GM21619 (cell line): ENCODE measurements at regions not wholly inside any gene's neighbourhood (a gene's known extent, or its start where the extent isn't known, plus 50 kb on each side); places are given as distances from the start of the nearest gene placed in this dataset.

Experiments
- ATAC-seq: cut with Tn5 transposase; IDR thresholded peaks from one replicate; pipeline ENCODE4 v1.9.1; 2021; ENCODE audit not compliant: unreplicated experiment

DNA sequence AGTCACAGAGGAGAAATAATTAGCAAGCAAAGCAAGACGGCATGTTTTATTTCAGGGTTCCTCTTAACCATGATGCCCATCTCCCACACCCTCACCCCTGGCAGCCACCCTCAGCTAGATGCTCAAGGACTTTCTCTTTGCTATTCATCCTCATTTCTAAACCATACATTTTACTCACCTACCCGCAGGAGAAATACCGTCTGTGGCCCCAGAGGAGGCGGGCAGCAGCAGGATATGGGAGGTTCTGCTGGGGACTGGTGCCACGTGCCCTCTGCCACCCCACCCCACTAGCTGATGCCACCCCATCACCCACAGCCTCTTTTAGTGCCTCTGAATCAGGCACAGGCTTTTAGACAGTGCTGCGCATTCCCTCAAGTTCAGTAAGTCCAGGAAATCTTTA, 168.7 kb upstream of the ITGB1 start:
- no peak for ATAC-seq

DNA sequence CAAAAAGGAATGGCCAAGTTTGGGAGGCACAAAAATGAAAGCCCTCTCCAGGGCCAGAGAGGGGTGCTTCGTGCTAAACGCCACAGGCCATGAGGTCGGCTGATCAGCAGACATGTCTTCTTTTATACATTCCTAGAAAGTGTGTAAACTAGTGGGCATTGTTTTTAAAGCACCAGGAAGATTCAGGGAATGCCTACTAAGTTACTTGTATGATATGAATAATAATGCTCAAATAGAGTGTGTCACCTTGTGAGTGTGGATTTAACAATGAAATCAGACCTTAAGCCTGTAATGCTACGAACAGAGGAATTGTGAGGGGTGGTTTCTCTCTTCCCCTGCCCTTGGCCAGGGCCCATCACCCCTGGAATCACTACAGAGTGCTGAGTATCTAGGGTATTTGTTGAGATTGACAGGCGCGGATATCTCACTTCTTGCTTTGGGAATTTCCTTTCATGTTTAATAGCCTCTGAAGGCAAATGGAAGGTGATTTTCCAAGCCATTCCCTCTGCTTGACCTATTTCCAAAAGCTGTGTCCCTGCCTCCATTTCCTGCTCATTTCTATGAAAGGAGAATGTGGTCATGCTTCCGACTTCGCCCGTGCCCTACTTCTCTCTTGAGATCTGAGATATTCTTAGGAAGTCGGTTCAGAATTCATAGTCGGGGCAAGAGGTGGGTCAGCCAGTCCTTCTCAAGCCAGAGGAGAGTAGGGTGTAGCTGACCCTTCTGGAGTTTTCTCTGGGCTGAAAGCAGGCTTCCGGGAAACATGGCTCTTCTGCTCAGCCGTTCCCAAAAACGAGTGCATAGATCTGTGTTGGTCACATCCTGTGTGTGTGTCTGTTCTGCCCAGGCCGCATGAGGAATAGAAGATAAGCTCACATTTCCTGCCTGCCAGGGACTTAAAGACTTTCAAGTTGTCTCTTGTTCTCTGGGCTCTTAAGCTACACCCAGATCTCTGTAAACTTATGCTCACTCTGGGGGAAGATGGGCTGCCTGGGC, 167.8 kb upstream of the ITGB1 start:
- ATAC-seq = no peak

DNA sequence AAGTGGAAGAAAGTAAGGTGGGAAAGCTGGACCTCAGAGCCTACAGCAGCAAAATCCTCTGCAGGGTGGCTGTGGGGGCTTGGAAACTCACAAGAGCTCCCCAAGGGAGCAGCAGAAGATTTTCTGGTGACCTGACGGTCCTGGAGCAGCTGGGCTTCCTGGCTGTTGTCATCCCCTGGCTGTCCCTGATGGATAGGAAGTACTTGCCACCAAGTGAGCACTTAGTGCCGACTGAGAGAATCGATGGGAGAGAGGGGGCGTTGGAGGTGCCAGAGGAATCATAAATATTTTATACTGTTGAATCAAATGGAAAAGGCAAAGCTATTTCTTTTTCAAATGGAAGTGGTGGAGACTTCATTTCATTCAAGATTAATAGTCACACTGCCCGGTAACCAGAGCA, 167.1 kb upstream of the ITGB1 start:
- no peak for ATAC-seq

DNA sequence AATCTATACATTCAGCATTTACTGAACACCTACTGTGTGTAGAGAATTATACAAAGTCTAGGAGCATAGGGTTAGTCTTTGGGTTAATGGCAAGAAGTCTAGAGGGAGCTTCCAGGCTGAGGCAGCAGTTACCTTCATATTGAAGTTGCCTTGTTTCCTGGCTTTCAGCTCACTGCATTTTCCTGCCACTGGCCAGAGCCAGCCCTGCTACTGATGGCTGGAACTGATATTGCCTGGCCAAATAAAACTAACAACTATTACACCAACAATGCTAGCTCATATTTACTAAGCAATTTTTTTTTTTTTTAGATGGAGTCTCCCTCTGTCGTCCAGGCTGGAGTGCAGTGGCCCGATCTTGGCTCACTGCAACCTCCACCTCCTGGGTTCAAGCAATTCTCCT, 165.7 kb upstream of the ITGB1 start:
- no peak for ATAC-seq

DNA sequence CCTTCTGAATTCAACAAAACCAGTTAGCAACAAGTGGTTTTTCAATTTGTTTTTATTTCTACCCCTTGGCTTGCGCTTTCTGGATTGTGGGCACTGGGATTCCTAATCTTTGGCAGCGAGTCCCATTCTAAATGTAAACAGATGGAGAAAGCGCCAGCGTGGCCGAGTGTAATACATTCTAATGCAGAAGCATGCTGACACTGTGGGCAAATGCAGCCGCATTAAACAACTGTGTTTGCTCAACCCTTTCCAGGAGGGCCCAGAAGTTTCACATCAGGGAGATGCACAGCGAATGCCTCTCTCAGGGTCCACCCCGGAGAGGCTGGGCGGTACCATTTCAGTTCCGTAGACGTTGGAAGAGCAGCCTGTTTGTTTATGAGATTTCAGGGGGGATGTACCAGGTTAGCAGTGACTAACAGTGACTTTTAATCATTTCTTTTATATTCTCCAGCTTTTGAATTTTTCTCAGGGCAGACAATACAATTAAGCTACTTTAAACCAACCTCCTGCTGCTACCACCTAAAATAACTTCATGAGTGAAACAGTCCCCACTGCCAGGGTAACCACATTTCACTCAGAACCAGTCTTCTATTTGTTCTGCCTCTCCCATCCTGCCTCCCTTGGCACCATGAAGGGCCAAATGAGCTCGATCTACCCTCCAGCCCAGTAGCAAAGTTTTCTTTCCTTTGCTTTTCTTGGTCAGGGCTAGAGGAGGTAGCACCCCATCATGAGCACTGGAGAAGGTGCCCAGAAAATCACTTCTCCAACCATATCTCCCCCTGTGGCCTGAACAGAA, 164.2 kb upstream of the ITGB1 start:
- no peak for ATAC-seq

DNA sequence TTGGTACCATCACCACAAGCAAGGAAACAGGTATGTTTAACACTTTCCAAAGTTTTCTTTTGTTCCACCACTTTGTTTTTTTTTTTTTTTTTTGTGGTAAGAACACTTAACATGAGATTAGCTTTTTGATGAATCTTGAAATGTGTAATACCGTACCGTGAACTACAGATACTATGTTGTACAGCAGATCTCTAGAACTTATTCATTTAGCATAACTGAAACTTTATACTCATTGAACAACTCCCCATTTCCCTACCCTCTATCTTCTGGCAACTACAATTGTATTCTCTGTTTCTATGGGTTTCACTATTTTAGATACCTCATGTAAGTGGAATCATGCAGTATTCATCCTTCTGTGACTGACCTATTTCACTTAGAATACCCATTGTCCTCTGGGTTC, 162.7 kb upstream of the ITGB1 start:
- ATAC-seq = no peak

DNA sequence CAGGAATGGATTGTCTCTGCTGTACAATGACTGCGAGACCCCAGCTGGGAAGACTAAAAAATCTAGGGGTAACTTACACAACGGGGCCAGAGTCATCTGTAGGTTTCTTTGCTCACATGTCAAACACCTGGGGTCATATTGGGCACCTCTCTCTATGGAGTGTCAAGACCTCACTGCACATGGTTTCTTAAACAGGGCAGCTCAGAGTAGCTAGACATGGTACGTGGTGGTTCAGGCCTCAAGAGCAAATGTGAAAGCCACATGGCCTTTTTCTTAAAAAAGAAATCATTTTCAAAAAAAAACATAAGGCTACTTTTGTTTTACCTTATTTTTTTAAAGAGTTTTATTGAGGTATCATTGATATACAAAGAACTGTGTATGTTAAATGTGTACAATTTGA, 162.2 kb upstream of the ITGB1 start:
- no peak for ATAC-seq

DNA sequence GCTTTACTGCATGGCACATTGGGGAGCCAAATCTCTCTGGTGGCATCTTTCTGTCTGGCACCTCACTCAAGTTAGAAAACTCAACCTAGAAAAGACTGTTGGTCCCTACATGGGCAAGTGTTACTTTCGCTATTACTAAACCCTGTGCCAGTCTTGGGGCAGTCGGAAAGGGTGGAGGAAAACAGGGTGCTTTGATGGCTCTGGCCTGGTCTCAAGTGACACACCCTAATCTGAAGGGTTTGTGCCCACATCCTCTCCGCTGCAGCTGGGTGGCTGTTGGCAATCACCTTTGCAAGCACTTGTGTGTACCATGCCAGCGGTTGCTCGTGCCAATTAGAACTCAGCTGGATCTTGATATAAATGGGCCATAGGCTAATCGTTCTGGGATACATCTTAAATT, 159.8 kb upstream of the ITGB1 start:
- ATAC-seq = no peak

DNA sequence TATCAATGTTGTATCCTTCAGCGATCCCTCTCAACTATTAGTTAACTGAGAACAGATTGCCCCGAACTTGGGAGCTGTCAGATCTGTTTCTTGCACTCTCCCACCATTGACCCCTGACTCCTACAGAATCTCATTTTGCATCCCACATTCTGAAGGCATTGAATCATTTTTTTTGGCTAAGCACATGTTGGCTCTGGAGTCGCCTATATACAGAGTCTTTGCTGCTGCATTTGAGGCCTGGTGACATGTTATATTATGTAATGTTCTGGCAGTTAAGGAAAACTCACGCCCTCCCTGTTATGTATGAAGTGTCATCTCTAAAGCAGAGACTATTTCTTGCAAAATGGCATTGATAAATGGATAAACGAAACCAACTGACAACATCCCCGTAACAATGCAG, 159.2 kb upstream of the ITGB1 start:
- no peak for ATAC-seq

DNA sequence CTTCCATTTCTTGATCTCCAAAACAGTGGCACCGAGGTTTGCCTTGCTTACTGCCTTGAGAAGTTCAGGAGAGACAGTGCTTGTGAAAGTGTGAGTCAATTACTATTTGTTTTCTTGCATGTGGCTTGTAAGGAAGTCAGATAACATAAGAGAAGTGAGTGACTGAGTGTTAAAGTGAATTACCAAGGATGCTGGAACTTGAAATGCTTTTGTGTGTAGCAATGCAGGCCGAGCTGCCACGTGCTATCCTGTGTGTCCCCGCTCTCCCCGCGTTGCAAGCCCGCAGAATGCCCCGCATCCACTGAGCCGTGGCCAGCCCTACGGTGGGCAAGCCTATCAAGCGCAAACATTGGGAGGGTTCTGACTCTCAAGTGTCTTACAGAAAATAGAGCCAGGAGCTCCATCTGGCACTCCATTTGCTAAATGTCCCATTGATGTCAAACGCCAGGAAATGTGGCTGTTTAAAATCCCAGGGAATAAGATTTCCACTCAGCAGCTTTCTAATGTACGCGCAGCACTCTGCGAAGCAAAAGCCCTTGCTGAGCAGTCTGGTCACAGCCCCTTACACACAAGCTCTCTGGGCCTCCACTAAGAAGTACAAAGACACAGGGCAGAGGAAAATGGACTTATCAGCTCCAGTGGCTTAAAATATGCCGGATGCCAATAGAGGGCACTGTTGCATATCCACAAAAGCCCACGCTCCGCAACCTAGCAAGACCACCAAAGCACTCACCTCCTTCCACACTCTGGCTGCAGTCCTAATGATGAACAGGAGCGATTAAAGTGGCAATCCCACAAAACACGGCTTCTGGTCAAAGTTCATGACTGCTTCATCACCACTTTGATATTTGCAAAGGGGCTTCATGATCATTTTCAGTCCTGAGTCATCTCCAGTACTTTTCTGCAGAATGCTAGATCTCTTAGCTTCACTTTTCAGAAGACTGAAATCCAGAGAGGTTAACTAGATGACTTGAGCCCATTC, 158.0 kb upstream of the ITGB1 start:
- ATAC-seq = no peak

DNA sequence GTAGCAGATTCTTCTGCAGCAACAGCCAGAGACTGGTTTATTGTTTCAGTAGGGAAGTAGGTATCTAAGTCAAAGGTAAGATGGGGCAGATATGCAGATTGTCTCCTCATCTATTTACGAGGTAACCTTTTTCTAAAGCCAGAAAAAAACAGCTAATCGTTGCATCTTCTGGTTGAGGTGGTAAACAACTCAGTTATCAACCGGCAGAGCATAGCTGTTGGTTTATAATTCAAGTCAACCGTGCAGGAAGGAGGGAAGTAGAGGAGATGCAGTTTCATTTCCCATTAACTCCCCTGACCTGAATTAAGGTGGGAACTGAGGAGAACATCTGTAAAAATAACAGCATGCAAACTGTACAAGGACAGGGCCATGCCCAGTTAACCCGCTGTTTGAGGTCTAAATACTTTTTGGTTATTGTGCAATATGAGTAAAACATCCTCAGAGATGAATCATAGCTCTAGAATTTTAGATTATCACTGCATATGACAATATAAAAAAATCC, 156.5 kb upstream of the ITGB1 start:
- no peak for ATAC-seq

DNA sequence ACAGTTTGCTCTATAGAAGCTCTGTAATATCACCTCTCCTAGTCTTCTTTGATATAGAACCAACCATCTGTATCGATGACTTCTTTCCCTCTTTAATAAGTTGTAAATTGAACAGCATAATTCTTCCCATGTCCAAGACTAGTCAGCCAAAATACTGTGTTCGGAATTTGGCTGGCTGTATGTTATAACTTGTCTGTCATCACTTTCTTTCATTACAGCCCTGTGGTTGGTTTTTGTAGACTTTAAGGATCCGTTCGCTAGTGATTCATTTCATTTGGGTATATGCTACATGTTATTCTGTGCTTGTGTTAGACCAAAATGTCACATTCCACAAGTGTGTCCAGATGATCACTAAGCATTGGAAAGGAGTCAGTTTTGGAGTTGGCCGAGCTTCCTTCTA, 155.4 kb upstream of the ITGB1 start:
- no peak for ATAC-seq

DNA sequence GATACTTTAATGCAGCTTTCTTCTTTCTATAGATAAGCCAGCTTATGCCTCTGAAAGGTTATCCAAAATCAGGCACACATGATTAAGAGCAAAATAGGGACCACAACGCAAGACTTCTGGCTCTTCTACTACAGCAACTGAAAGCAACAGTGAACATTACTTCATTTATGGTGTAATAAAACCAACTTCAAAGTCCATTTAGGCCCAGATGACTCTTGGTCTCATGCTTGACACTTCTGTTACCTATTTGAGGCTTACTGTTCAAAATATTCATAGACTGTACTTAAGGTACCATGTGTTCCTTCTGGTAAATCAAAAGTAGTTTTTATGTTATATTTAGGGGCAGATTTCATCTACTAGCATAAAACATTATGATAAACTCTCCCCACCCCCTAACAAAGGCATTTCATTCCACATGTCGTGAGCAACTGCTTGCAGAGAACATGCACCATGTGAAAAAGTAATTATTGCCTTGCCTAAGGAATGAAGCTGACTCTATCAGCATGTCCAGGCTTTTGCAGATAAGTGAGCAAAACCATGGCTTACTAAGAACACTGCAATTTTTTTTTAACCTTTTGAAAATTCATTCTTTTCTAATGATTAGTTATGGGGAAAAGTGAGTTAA, 154.9 kb upstream of the ITGB1 start:
- no peak for ATAC-seq

DNA sequence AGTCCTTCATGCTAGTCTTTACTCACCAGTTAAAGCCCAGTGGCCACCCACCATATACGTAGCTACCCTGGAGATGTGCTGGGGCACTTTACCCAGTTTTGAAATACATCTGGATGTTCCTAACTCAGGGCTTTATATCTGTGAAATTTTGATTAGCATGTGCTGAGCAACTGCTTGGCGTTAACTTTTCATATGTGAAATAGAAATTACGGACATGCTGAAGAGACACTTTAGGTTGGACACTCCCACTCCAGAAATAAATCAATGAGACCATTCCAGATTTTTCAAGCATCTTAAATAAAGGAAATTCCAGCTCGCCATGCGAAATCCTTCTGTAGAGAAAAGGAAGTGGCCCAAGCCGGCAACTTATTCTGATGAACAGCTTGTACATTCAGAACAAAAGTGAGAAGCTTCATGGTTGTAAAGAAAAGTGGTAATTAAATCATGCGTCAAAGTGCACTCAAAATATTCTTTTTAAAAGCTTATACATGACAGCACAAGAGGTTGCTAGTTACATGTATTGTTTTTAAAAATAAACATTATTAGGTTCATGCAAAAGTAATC, 153.5 kb upstream of the ITGB1 start:
- no peak for ATAC-seq

DNA sequence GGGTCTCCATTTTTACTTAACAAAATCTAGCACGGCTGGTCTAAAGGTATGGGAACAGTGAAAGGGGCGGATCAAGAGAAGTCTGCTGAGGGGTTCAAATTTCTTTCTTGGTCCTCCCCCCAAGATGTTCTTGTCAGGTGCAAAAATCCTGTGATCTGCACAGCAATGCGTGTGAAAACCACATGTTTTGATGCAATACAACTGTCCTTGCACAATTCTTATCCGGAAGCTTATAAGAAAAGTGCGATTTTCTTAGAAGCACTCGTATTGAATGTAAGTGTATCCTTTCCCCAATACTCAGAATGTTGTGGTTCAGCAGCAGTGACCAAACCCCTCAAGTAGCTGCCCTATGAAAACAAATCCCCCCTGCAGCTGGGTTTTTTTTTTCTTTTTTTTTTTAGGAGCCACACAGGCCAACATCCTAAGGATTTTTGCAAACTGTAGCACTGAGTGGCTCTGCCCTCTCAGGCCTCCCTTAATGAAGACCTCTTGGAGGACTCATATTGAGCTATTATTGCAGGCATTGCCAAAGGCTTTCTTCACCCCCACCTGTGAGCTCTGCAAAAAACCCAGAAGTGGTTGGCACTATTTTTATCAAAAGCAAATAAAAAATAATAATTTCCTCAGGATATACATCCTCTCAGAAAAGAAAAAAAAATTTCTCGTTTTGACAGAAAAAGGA, 151.9 kb upstream of the ITGB1 start:
- no peak for ATAC-seq

DNA sequence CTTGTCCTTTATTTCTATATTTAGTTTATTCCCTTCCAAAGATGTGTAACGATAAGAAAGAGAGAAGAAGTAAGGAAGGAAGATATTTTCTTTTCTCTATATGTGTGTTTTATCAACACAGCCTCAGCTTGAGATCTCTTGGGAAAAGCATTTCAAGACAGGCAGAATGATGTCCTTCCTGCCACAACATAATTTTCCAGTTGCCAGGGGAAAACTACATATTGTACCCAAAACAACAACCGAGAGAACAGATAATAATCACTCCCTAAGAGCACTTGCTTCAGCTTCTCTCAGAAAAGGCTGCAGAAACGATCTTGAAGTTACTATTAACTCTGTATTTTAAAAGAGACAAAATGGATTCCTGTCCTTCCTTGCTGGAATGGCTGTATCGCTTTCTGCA, 151.4 kb upstream of the ITGB1 start:
- no peak for ATAC-seq

DNA sequence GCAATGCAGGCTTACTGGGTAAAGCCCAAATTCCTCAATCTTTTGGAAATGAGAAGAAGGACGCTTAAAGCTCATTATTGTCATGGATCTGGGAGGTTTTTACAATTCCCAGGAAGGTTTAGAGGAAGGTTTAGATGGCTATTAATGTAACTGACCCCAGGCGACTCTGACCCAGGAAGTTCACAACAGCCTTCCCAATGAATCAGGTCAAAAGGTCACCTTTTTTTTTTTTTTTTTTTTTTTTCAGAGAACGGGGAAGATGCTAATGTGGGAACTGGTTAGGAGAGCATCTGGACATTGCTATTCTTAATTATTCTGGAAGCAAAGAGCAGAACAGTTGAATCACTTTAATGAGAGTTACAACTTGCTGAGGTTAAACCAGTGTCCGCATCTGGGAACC, 149.9 kb upstream of the ITGB1 start:
- ATAC-seq = no peak

DNA sequence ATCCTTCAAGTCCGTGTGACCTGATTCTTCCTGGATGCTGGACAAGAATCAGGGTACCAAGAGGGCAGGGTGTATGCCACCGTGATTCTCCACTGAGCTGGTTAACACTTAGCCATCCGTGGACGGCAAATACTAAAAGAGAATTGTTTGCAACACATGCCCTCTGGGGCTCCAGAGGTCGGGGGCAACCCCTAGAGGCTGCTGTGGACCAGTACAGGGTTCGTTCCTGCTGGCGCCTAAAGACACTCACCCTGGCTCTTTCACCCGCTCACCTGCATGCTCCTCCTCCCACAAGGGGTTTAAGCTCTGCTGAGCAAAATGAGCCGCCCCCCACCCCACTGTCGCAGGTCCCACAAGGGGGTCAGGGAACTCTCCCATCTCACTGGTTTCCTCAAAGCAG, 148.7 kb upstream of the ITGB1 start:
- no peak for ATAC-seq

DNA sequence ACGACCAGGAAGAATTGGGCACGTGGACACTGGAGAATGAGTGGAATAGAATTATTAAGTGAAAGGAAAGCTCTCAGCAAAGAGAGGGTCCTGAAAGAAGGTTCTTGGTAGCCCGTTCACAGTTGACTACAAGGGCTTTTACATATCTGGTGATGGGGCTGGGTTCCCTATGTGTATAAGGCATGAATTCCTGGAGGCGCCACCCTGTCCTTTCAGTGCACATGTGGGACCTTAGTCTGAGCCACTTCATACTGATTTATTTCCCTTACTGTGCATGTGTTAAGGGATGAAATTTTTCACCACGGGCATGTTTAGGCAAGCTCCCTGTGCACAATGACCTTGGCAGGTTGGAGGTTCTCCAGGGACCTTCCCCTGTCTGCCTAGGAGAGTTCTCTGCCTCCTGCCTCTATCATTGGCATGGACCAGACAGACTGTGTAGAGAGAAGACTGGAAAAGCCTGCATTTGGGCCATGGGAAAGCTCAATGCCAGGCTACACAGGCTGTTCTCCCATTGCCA, 145.9 kb upstream of the ITGB1 start:
- ATAC-seq = no peak
